H9 (cell line): ENCODE measurements at regions not wholly inside any gene's neighbourhood (a gene's known extent, or its start where the extent isn't known, plus 50 kb on each side); places are given as distances from the start of the nearest gene placed in this dataset.

Experiments used
- DNase-seq: peaks from one replicate; pipeline ENCODE4 v3.0.0-alpha.2; 2017
- H2AFZ ChIP-seq: one replicate; pipeline ENCODE4 v1.6.1; 2013; ENCODE audit warnings: mild to moderate bottlenecking, low read length, control low read depth, moderate library complexity
- H2AK5ac ChIP-seq: 2 replicates; pipeline ENCODE4 v1.6.1; 2013; ENCODE audit warnings: low read length, control low read depth, mixed read lengths; ENCODE audit not compliant: insufficient read length
- H2BK120ac ChIP-seq: one replicate; pipeline ENCODE4 v1.6.1; 2013; ENCODE audit warnings: low read depth, mild to moderate bottlenecking, low read length, control low read depth, inconsistent platforms; ENCODE audit not compliant: poor library complexity, severe bottlenecking
- H2BK12ac ChIP-seq: 2 replicates; pipeline ENCODE4 v1.6.1; 2013; ENCODE audit warnings: low read length, control low read depth, mixed read lengths, low read depth; ENCODE audit not compliant: insufficient read length
- H2BK15ac ChIP-seq: 2 replicates; pipeline ENCODE4 v1.6.1; 2013; ENCODE audit warnings: low read depth, low read length, control low read depth
- H2BK20ac ChIP-seq: one replicate; pipeline ENCODE4 v1.6.1; 2013; ENCODE audit warnings: low read depth, mild to moderate bottlenecking, low read length, control low read depth, inconsistent platforms; ENCODE audit not compliant: poor library complexity, severe bottlenecking
- H2BK5ac ChIP-seq: 2 replicates; pipeline ENCODE4 v1.6.1; 2013; ENCODE audit warnings: low read length, control low read depth, mixed read lengths; ENCODE audit not compliant: insufficient read length
- H3K14ac ChIP-seq: 2 replicates; pipeline ENCODE4 v1.6.1; 2013; ENCODE audit warnings: low read length, control low read depth; ENCODE audit not compliant: insufficient read depth
- H3K18ac ChIP-seq: 2 replicates; pipeline ENCODE4 v1.6.1; 2013; ENCODE audit warnings: low read depth, mild to moderate bottlenecking, mixed read lengths, low read length, control low read depth; ENCODE audit not compliant: insufficient read length
- H3K23ac ChIP-seq: 2 replicates; pipeline ENCODE4 v1.6.1; 2013; ENCODE audit warnings: low read length, control low read depth, mixed read lengths, low read depth; ENCODE audit not compliant: insufficient read length
- H3K23me2 ChIP-seq: 2 replicates; pipeline ENCODE4 v1.6.1; 2013; ENCODE audit warnings: low read depth, mild to moderate bottlenecking, mixed read lengths, low read length, control low read depth; ENCODE audit not compliant: insufficient read length, poor library complexity, severe bottlenecking
- H3K27ac ChIP-seq: 2 replicates; pipeline ENCODE4 v1.5.1; 2013; ENCODE audit warnings: low read length, control low read depth, mixed read lengths, low read depth; ENCODE audit not compliant: insufficient read length
- H3K27me3 ChIP-seq: 2 replicates; pipeline ENCODE4 v1.6.1; 2013; ENCODE audit warnings: low read length, control low read depth, inconsistent platforms; ENCODE audit not compliant: insufficient read depth
- H3K4ac ChIP-seq: 2 replicates; pipeline ENCODE4 v1.6.1; 2013; ENCODE audit warnings: low read depth, mild to moderate bottlenecking, control low read depth, inconsistent platforms, low read length, moderate library complexity
- H3K4me1 ChIP-seq: 2 replicates; pipeline ENCODE4 v1.6.1; 2013; ENCODE audit warnings: low read length, control low read depth, inconsistent platforms; ENCODE audit not compliant: insufficient read depth
- H3K4me2 ChIP-seq: 2 replicates; pipeline ENCODE4 v1.6.1; 2013; ENCODE audit warnings: low read length, control low read depth, mixed read lengths; ENCODE audit not compliant: insufficient read length, insufficient read depth
- H3K56ac ChIP-seq: 2 replicates; pipeline ENCODE4 v1.6.1; 2013; ENCODE audit warnings: low read depth, mild to moderate bottlenecking, mixed read lengths, low read length, control low read depth; ENCODE audit not compliant: insufficient read length
- H3K79me1 ChIP-seq: 2 replicates; pipeline ENCODE4 v1.6.1; 2013; ENCODE audit warnings: low read depth, mild to moderate bottlenecking, moderate library complexity, low read length, control low read depth, inconsistent platforms; ENCODE audit not compliant: insufficient read depth, poor library complexity, severe bottlenecking
- H3K79me2 ChIP-seq: 2 replicates; pipeline ENCODE4 v1.6.1; 2013; ENCODE audit warnings: low read length, control low read depth, inconsistent platforms; ENCODE audit not compliant: insufficient read depth
- H3K9ac ChIP-seq: 2 replicates; pipeline ENCODE4 v1.6.1; 2013; ENCODE audit warnings: low read length, control low read depth, mixed read lengths; ENCODE audit not compliant: insufficient read length; ENCODE audit errors: extremely low read depth
- H3K9me3 ChIP-seq: one replicate; pipeline ENCODE4 v1.6.1; 2013; ENCODE audit warnings: low read depth, low read length, inconsistent platforms; ENCODE audit not compliant: control insufficient read depth
- H3T11ph ChIP-seq: one replicate; pipeline ENCODE4 v1.6.1; 2013; ENCODE audit warnings: mild to moderate bottlenecking, low read length, control low read depth, inconsistent platforms
- H4K20me1 ChIP-seq: one replicate; pipeline ENCODE4 v1.6.1; 2013; ENCODE audit not compliant: control insufficient read depth, insufficient read length, insufficient read depth
- H4K5ac ChIP-seq: 2 replicates; pipeline ENCODE4 v1.6.1; 2013; ENCODE audit warnings: low read depth, mild to moderate bottlenecking, mixed read lengths, low read length, control low read depth; ENCODE audit not compliant: insufficient read length
- H4K8ac ChIP-seq: replicated peaks from 2 replicates; pipeline ENCODE4 v1.6.1; 2013; ENCODE audit warnings: low read length, control low read depth, mixed read lengths, low read depth; ENCODE audit not compliant: insufficient read length
- H4K91ac ChIP-seq: 2 replicates; pipeline ENCODE4 v1.6.1; 2013; ENCODE audit warnings: low read depth, mild to moderate bottlenecking, moderate library complexity, mixed read lengths, low read length, control low read depth; ENCODE audit not compliant: insufficient read length
- H3K27ac Mint-ChIP-seq, 3 experiments: 2 replicates in 2 of 3; 3 replicates in 1 of 3; pipeline ENCODE4 v1.8.0; 2020 to 2021; ENCODE audit warnings: mixed read lengths in 3 of 3, mild to moderate bottlenecking in 1 of 3, moderate library complexity in 1 of 3
- H3K27me3 Mint-ChIP-seq: 2 replicates; pipeline ENCODE4 v1.8.0; 2021; ENCODE audit warnings: low read depth, mild to moderate bottlenecking, moderate library complexity, mixed read lengths
- H3K36me3 Mint-ChIP-seq, 3 experiments: 2 replicates in 2 of 3; 3 replicates in 1 of 3; pipeline ENCODE4 v1.8.0; 2020 to 2021; ENCODE audit warnings: low read depth in 3 of 3, mixed read lengths in 3 of 3; ENCODE audit not compliant: insufficient read depth in 1 of 3
- H3K4me1 Mint-ChIP-seq, 2 experiments: 2 replicates each; pipeline ENCODE4 v1.8.0; 2020; ENCODE audit warnings: mixed read lengths in 2 of 2
- H3K4me3 Mint-ChIP-seq, 2 experiments: 2 replicates in 1 of 2; 3 replicates in 1 of 2; pipeline ENCODE4 v1.8.0; 2020 to 2021; ENCODE audit warnings: mild to moderate bottlenecking in 2 of 2, mixed read lengths in 2 of 2, moderate library complexity in 1 of 2
- H3K9me3 Mint-ChIP-seq, 2 experiments: 2 replicates in 1 of 2; 3 replicates in 1 of 2; pipeline ENCODE4 v1.8.0; 2020; ENCODE audit warnings: mild to moderate bottlenecking in 2 of 2, mixed read lengths in 2 of 2, moderate library complexity in 1 of 2
- CTCF ChIP-seq: fragments of 200-600 bp; sonication (generic); conservative IDR thresholded peaks from 3 replicates; pipeline ENCODE4 v1.8.0; 2021; ENCODE audit warnings: antibody characterized with exemption, mild to moderate bottlenecking
- WGBS: extraction: QIAGEN DNeasy Blood & Tissue Kit; methylation state at CpG from one replicate; pipeline ENCODE4 v1.1.7; 2013; ENCODE audit warnings: missing lambda C conversion rate, low lambda C conversion rate, mixed read lengths; ENCODE audit not compliant: insufficient read length; ENCODE audit errors: extremely low coverage; 5-methylcytosine and 5-hydroxymethylcytosine counted together

GRCh38 chr21:41651406-41651805 is 115.4 kb downstream of the RIPK4 start:
- Histone ChIP-seq H3K4ac (no peak overlapping the region), H3K14ac (no peak overlapping the region), H3K79me1 (no peaks in the 10 kb centered on the region), H3K27ac (no peak overlapping the region), H3K23me2 (no peaks in the 10 kb centered on the region), H4K8ac (no peak overlapping the region), H2BK120ac (no peak overlapping the region), H3K23ac (no peak overlapping the region), H3K4me1 (no peaks in the 10 kb centered on the region), H3T11ph (no peak overlapping the region), H2BK5ac (no peak overlapping the region), H3K18ac (no peak overlapping the region), H3K79me2 (no peaks in the 10 kb centered on the region), H3K9ac (no peak overlapping the region), H3K27me3 (no peaks in the 10 kb centered on the region), H3K9me3 (no peaks in the 10 kb centered on the region), H3K4me2 (no peak overlapping the region), H4K20me1 (no peaks in the 10 kb centered on the region), H2BK15ac (no peak overlapping the region), H2AK5ac (no peak overlapping the region), H2BK12ac (no peak overlapping the region), H2AFZ (no peak overlapping the region), H4K5ac (no peak overlapping the region), H3K56ac (no peak overlapping the region), H4K91ac (no peak overlapping the region), H2BK20ac (no peak overlapping the region)
- H3K27me3 Mint-ChIP-seq: peaks cover 3% of the 10 kb centered on the region
- peaks cover 7 to 9% of the 10 kb centered on the region in 2 experiments; a peak in 3 of 5 replicates for H3K9me3 Mint-ChIP-seq
- H3K4me1 Mint-ChIP-seq: peaks cover under 1 to 2% of the 10 kb centered on the region in 2 experiments; a peak in 3 of 4 replicates
- H3K27ac Mint-ChIP-seq: no peak overlapping the region
- no peak for TF ChIP-seq CTCF
- no CpG with 5 or more reads among the region's 8 CpGs for WGBS
- no peak overlapping the region for H3K4me3 Mint-ChIP-seq
- no peak for DNase-seq
- H3K36me3 Mint-ChIP-seq: peaks cover 2 to 10% (median 4%) of the 10 kb centered on the region in 3 experiments; a peak in 3 of 7 replicates
